Loucy (cell line): ENCODE measurements at regions not wholly inside any gene's neighbourhood (a gene's known extent, or its start where the extent isn't known, plus 50 kb on each side); places are given as distances from the start of the nearest gene placed in this dataset.

Experiments used
- H2AFZ ChIP-seq: fragments of 200-600 bp; sonication (generic); 2 replicates; pipeline ENCODE4 v1.6.0; 2016; ENCODE audit warnings: antibody characterized with exemption, mild to moderate bottlenecking, low read length, moderate library complexity
- H3F3A ChIP-seq: fragments of 200-600 bp; 2 replicates; pipeline ENCODE4 v1.6.0; 2016; ENCODE audit warnings: antibody characterized with exemption, low read depth, mild to moderate bottlenecking
- H3K27me3 ChIP-seq: fragments of 200-600 bp; sonication (generic); 2 replicates; pipeline ENCODE4 v1.6.1; 2014; ENCODE audit warnings: low read length, mild to moderate bottlenecking; ENCODE audit not compliant: insufficient read depth, poor library complexity, severe bottlenecking
- H3K36me3 ChIP-seq: fragments of 200-600 bp; sonication (generic); 2 replicates; pipeline ENCODE4 v1.6.1; 2016; ENCODE audit warnings: low read length; ENCODE audit not compliant: insufficient read depth
- H3K4me1 ChIP-seq: fragments of 200-600 bp; sonication (generic); 2 replicates; pipeline ENCODE4 v1.5.1; 2014; ENCODE audit warnings: low read length, mild to moderate bottlenecking; ENCODE audit not compliant: insufficient read depth, poor library complexity, severe bottlenecking
- H3K4me2 ChIP-seq: fragments of 200-600 bp; sonication (generic); 2 replicates; pipeline ENCODE4 v1.6.0; 2014; ENCODE audit warnings: antibody characterized with exemption, low read length, low read depth, mild to moderate bottlenecking; ENCODE audit not compliant: poor library complexity, severe bottlenecking
- H3K4me3 ChIP-seq: fragments of 200-600 bp; sonication (generic); 2 replicates; pipeline ENCODE4 v1.5.1; 2014; ENCODE audit warnings: low read length, mild to moderate bottlenecking, mixed read lengths; ENCODE audit not compliant: poor library complexity, severe bottlenecking
- H3K79me2 ChIP-seq: fragments of 200-600 bp; sonication (generic); 2 replicates; pipeline ENCODE4 v1.6.1; 2014; ENCODE audit warnings: low read length; ENCODE audit not compliant: insufficient read depth
- H3K9ac ChIP-seq: fragments of 200-600 bp; sonication (generic); 2 replicates; pipeline ENCODE4 v1.6.0; 2014; ENCODE audit warnings: mild to moderate bottlenecking, low read depth, low read length, moderate library complexity; ENCODE audit not compliant: poor library complexity, severe bottlenecking
- H3K9me2 ChIP-seq: fragments of 200-600 bp; sonication (generic); replicated peaks from 2 replicates; pipeline ENCODE4 v1.6.1; 2016; ENCODE audit warnings: low read depth, low read length, mixed read lengths
- H3K9me3 ChIP-seq: fragments of 200-600 bp; sonication (generic); 2 replicates; pipeline ENCODE4 v1.6.1; 2014; ENCODE audit warnings: mild to moderate bottlenecking, antibody characterized with exemption, low read length, low read depth; ENCODE audit not compliant: insufficient read depth
- H4K20me1 ChIP-seq: fragments of 200-600 bp; sonication (generic); 2 replicates; pipeline ENCODE4 v1.6.0; 2014; ENCODE audit warnings: antibody characterized with exemption, low read length, mild to moderate bottlenecking; ENCODE audit not compliant: insufficient read depth, poor library complexity, severe bottlenecking
- EZH2phosphoT487 ChIP-seq: fragments of 200-600 bp; IDR thresholded peaks from 2 replicates; pipeline ENCODE4 v1.6.1; 2018; ENCODE audit warnings: antibody characterized with exemption, mild to moderate bottlenecking, moderate library complexity, borderline replicate concordance
- TF ChIP-seq, protein P1 (sequence below): fragments of 200-600 bp; sonication (generic); conservative IDR thresholded peaks from 2 replicates; pipeline ENCODE4 v1.5.1; 2014; ENCODE audit warnings: mild to moderate bottlenecking, antibody characterized with exemption, low read length

GRCh38 chr6:81909162-81909561 lies 156.7 kb upstream of the TENT5A start:
- TF ChIP-seq EZH2phosphoT487, result no peak
- TF ChIP-seq, protein P1, sequence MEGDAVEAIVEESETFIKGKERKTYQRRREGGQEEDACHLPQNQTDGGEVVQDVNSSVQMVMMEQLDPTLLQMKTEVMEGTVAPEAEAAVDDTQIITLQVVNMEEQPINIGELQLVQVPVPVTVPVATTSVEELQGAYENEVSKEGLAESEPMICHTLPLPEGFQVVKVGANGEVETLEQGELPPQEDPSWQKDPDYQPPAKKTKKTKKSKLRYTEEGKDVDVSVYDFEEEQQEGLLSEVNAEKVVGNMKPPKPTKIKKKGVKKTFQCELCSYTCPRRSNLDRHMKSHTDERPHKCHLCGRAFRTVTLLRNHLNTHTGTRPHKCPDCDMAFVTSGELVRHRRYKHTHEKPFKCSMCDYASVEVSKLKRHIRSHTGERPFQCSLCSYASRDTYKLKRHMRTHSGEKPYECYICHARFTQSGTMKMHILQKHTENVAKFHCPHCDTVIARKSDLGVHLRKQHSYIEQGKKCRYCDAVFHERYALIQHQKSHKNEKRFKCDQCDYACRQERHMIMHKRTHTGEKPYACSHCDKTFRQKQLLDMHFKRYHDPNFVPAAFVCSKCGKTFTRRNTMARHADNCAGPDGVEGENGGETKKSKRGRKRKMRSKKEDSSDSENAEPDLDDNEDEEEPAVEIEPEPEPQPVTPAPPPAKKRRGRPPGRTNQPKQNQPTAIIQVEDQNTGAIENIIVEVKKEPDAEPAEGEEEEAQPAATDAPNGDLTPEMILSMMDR, result no peak

DNA sequence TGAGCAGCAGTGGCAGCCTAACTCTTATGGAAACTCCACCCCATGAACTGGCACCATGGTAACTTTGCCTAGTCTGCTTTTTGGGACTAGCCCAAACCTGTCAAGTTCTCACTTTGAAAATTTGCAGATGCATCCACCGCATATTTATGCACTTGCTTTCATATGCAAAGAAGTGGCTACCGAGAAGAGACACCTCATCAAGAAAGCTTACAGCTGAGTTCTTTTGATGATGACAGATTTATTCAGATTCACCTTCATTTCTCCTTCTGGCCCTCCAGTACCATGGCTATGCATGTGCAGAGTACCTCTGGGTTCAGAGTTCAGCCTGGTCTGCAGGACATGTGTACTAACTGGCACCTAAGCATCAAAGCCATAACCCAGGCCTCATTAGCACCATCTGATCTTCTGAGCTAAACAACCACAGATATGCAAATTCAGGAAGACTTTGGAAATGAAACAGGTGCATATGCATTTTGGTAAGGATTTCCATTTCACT lies 154.3 kb upstream of the TENT5A start:
- H4K20me1 ChIP-seq, result no peaks in the 10 kb centered on the region
- H3K9me2 ChIP-seq, result no peaks in the 10 kb centered on the region
- H3K9me3 ChIP-seq, result no peaks in the 10 kb centered on the region
- H3K4me1 ChIP-seq, result peaks cover 14% of the 10 kb centered on the region
- no peak overlapping the region for H3K9ac ChIP-seq
- no peak overlapping the region for H3K4me3 ChIP-seq
- no peak overlapping the region for H3K4me2 ChIP-seq
- H3K27me3 ChIP-seq, result no peaks in the 10 kb centered on the region
- H3F3A ChIP-seq, result no peaks in the 10 kb centered on the region
- H3K79me2 ChIP-seq, result no peaks in the 10 kb centered on the region; the same call in 1 of the 2 replicates
- no peaks in the 10 kb centered on the region for H3K36me3 ChIP-seq
- TF ChIP-seq, protein P1, result no peak
- no peak for TF ChIP-seq EZH2phosphoT487
- no peak overlapping the region for H2AFZ ChIP-seq

More at GRCh38 chr6:81909162-81909561, 156.7 kb upstream of the TENT5A start:
- no peaks in the 10 kb centered on the region for H3K9me2 ChIP-seq
- H3K36me3 ChIP-seq, result no peaks in the 10 kb centered on the region
- no peaks in the 10 kb centered on the region for H4K20me1 ChIP-seq
- H3K27me3 ChIP-seq, result no peaks in the 10 kb centered on the region
- no peak overlapping the region for H3K4me3 ChIP-seq
- no peak overlapping the region for H3K4me2 ChIP-seq
- H3K4me1 ChIP-seq, result peaks cover 14% of the 10 kb centered on the region
- no peaks in the 10 kb centered on the region for H3K9me3 ChIP-seq
- no peak overlapping the region for H2AFZ ChIP-seq
- H3K79me2 ChIP-seq, result no peaks in the 10 kb centered on the region; the same call in 1 of the 2 replicates
- no peak overlapping the region for H3K9ac ChIP-seq
- no peaks in the 10 kb centered on the region for H3F3A ChIP-seq

DNA sequence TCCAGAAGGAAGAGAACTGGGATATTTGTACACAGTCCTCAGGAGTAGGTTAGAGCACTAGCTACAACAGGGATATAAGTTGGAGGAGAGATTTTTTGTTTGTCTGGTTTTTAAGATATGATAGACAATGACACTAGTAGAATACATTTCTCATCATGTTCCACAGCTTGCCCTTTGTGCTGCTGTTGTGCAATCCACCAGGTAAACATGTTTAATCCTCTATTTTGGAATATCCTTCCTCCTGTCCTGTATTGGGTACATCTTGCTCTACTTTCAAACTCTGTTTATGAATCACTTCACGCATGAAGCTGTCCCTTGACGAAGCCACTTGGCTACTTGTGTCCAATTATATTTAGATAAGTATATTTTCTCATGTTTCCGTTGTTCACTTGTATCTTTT lies 153.6 kb upstream of the TENT5A start:
- Histone ChIP-seq H4K20me1 (no peaks in the 10 kb centered on the region), H3K9me2 (no peaks in the 10 kb centered on the region), H3K9me3 (no peaks in the 10 kb centered on the region), H3K4me2 (no peak overlapping the region), H3K9ac (no peak overlapping the region), H3K4me1 (peaks cover 16% of the 10 kb centered on the region), H3K79me2 (no peaks in the 10 kb centered on the region), H3K36me3 (no peaks in the 10 kb centered on the region), H2AFZ (no peak overlapping the region), H3K27me3 (no peaks in the 10 kb centered on the region), H3F3A (no peaks in the 10 kb centered on the region), H3K4me3 (no peak overlapping the region)
- no peak for TF ChIP-seq EZH2phosphoT487
- TF ChIP-seq, protein P1, result no peak
